MM.1S (cell line): ENCODE measurements at regions not wholly inside any gene's neighbourhood (a gene's known extent, or its start where the extent isn't known, plus 50 kb on each side); places are given as distances from the start of the nearest gene placed in this dataset.
"Not testable (repeated sequence)": the region's sequence is repeated elsewhere in the genome, so short reads cannot be mapped to it uniquely, and the experiment has no call there.

Experiments used
- EZH2 ChIP-seq: fragments of 300-600 bp; sonication (generic); optimal IDR thresholded peaks from 2 replicates; pipeline ENCODE3; 2017; ENCODE audit warnings: low read depth, mild to moderate bottlenecking, antibody characterized with exemption, low read length, mixed read lengths
- TF ChIP-seq, protein P1 (sequence below): fragments of 300-600 bp; sonication (generic); IDR thresholded peaks from 2 replicates; pipeline ENCODE4 v1.5.1; 2016; ENCODE audit warnings: antibody characterized with exemption, low read length, mixed read lengths

DNA sequence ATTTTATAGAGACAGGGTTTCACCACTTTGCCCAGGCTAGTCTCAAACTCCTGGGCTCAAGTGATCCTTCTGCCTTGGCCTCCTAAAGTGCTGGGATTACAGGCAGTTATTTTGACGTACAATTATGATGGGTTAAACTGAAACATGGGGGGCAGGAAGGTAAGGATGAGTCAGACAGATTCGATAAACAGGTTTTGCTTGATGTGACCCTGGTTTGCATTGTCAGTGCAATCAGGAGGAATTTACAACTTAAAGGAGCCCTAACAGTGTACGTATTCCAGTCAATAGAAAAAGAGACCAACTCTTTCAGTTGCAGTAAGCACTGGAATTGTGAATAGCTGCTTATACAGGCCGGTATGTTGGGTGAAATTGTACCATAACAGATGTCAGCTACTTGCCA is 246.3 kb upstream of the NOTCH2NLA start:
- TF ChIP-seq, protein P1, sequence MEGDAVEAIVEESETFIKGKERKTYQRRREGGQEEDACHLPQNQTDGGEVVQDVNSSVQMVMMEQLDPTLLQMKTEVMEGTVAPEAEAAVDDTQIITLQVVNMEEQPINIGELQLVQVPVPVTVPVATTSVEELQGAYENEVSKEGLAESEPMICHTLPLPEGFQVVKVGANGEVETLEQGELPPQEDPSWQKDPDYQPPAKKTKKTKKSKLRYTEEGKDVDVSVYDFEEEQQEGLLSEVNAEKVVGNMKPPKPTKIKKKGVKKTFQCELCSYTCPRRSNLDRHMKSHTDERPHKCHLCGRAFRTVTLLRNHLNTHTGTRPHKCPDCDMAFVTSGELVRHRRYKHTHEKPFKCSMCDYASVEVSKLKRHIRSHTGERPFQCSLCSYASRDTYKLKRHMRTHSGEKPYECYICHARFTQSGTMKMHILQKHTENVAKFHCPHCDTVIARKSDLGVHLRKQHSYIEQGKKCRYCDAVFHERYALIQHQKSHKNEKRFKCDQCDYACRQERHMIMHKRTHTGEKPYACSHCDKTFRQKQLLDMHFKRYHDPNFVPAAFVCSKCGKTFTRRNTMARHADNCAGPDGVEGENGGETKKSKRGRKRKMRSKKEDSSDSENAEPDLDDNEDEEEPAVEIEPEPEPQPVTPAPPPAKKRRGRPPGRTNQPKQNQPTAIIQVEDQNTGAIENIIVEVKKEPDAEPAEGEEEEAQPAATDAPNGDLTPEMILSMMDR = not testable (repeated sequence)
- not testable (repeated sequence) for TF ChIP-seq EZH2
